ENCODE measurements at regions not wholly inside any gene's neighbourhood (a gene's known extent, or its start where the extent isn't known, plus 50 kb on each side); places are given as distances from the start of the nearest gene placed in this dataset.

DNA sequence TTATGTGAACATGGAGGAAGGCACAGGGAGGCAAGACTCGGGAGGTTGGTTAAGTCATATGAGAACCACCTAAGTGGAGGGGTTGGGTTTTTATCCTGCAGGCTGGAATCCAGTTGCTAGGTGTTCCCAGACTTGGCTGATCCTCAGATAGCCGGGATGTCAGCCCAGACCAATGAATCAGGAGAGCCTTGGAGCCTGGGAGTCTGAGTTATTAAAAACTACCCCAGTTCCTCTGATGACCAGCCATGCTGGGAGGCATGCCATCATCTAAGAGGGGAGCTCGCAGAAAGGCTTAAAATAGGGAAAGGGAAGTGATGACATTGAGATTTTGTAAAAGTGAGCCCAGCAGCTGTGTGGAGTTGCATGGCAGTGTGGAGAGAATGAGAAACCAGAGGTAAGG is 238.1 kb downstream of the ZNF248 start:
- Histone ChIP-seq H3K79me2 (ENCODE audit: insufficient read depth, low read length) (no peaks in the 10 kb centered on the region), H2AFZ (ENCODE audit: low read length) (no peak overlapping the region), H4K20me1 (ENCODE audit: insufficient read depth, low read length) (no peaks in the 10 kb centered on the region), H3K4me1 (ENCODE audit: insufficient read depth, low read length) (peaks cover 22% of the 10 kb centered on the region), H3K4me2 (ENCODE audit: low read depth, low read length) (no peak overlapping the region), H3K4me3 (replicated peaks in 1 of 3; ENCODE audit: insufficient read depth in 1 of 3, low read depth in 2 of 3, low read length in 3 of 3) (no peak overlapping the region), H3K36me3 (replicated peaks in 1 of 2; ENCODE audit: control insufficient read depth in 1 of 2, insufficient read depth in 2 of 2, low read length in 2 of 2) (no peaks in the 10 kb centered on the region), H3K9me3 (ENCODE audit: low read length) (no peaks in the 10 kb centered on the region), H3K27me3 (ENCODE audit: control insufficient read depth in 1 of 2, insufficient read depth in 2 of 2, low read length in 2 of 2) (no peaks in the 10 kb centered on the region; a peak in 1 of 5 replicates), H3K9ac (ENCODE audit: insufficient read depth, low read depth, low read length) (no peak overlapping the region), H3K27ac (ENCODE audit: extremely low read length, insufficient read depth, low read length) (no peak overlapping the region)
- in situ Hi-C loops (cut with HindIII; ENCODE audit: extremely low pct_ligation_motif_present, low pct_unique_long_range_greater_than_20kb): no loop called here
- POLR2A ChIA-PET: no interaction called here
- WGBS (ENCODE audit: low lambda C conversion rate): 2% methylated on average over 3 of the region's 3 CpGs
- no TSS peak for BruUV-seq (replicated peaks)
- intact Hi-C loops (cut with micrococcal nuclease; ENCODE audit: unreplicated experiment): no loop called here
- CTCF ChIA-PET (ENCODE audit: low intra/inter-chr PET ratio, low total read pairs): no interaction called here
- no peak for DNase-seq (ENCODE audit: low spot score)
- no peak for ATAC-seq
- no peak for FAIRE-seq
- TF ChIP-seq, protein P1, sequence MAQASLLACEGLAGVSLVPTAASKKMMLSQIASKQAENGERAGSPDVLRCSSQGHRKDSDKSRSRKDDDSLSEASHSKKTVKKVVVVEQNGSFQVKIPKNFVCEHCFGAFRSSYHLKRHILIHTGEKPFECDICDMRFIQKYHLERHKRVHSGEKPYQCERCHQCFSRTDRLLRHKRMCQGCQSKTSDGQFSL (CRISPR knock-in tag; IDR thresholded peaks at IDR 0.05): no peak
- no peak for TF ChIP-seq NFATC3 (CRISPR knock-in tag; IDR thresholded peaks at IDR 0.05)
- no peak for TF ChIP-seq ZNF24 (IDR thresholded peaks at IDR 0.05)
- no peak for TF ChIP-seq GPN1 (CRISPR knock-in tag; IDR thresholded peaks at IDR 0.05; ENCODE audit: borderline replicate concordance)
- TF ChIP-seq, protein P2, sequence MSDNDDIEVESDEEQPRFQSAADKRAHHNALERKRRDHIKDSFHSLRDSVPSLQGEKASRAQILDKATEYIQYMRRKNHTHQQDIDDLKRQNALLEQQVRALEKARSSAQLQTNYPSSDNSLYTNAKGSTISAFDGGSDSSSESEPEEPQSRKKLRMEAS (IDR thresholded peaks at IDR 0.05): no peak
- TF ChIP-seq ZNF737 (CRISPR knock-in tag; IDR thresholded peaks at IDR 0.05; ENCODE audit: borderline replicate concordance): no peak
- TF ChIP-seq, protein P3, sequence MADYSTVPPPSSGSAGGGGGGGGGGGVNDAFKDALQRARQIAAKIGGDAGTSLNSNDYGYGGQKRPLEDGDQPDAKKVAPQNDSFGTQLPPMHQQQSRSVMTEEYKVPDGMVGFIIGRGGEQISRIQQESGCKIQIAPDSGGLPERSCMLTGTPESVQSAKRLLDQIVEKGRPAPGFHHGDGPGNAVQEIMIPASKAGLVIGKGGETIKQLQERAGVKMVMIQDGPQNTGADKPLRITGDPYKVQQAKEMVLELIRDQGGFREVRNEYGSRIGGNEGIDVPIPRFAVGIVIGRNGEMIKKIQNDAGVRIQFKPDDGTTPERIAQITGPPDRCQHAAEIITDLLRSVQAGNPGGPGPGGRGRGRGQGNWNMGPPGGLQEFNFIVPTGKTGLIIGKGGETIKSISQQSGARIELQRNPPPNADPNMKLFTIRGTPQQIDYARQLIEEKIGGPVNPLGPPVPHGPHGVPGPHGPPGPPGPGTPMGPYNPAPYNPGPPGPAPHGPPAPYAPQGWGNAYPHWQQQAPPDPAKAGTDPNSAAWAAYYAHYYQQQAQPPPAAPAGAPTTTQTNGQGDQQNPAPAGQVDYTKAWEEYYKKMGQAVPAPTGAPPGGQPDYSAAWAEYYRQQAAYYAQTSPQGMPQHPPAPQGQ (CRISPR knock-in tag; IDR thresholded peaks at IDR 0.05; ENCODE audit: borderline replicate concordance): no peak
- TF ChIP-seq TSC22D2 (CRISPR knock-in tag; IDR thresholded peaks at IDR 0.05; ENCODE audit: borderline replicate concordance): no peak
- TF ChIP-seq, protein P4, sequence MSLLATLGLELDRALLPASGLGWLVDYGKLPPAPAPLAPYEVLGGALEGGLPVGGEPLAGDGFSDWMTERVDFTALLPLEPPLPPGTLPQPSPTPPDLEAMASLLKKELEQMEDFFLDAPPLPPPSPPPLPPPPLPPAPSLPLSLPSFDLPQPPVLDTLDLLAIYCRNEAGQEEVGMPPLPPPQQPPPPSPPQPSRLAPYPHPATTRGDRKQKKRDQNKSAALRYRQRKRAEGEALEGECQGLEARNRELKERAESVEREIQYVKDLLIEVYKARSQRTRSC (CRISPR knock-in tag; IDR thresholded peaks at IDR 0.05; ENCODE audit: low read depth): no peak
- TF ChIP-seq, protein P5, sequence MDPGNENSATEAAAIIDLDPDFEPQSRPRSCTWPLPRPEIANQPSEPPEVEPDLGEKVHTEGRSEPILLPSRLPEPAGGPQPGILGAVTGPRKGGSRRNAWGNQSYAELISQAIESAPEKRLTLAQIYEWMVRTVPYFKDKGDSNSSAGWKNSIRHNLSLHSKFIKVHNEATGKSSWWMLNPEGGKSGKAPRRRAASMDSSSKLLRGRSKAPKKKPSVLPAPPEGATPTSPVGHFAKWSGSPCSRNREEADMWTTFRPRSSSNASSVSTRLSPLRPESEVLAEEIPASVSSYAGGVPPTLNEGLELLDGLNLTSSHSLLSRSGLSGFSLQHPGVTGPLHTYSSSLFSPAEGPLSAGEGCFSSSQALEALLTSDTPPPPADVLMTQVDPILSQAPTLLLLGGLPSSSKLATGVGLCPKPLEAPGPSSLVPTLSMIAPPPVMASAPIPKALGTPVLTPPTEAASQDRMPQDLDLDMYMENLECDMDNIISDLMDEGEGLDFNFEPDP (CRISPR knock-in tag; conservative IDR thresholded peaks at IDR 0.05): no peak
- TF ChIP-seq, protein P6, sequence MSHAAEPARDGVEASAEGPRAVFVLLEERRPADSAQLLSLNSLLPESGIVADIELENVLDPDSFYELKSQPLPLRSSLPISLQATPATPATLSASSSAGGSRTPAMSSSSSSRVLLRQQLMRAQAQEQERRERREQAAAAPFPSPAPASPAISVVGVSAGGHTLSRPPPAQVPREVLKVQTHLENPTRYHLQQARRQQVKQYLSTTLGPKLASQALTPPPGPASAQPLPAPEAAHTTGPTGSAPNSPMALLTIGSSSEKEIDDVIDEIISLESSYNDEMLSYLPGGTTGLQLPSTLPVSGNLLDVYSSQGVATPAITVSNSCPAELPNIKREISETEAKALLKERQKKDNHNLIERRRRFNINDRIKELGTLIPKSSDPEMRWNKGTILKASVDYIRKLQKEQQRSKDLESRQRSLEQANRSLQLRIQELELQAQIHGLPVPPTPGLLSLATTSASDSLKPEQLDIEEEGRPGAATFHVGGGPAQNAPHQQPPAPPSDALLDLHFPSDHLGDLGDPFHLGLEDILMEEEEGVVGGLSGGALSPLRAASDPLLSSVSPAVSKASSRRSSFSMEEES (CRISPR knock-in tag; IDR thresholded peaks at IDR 0.05): no peak
- TF ChIP-seq, protein P7, sequence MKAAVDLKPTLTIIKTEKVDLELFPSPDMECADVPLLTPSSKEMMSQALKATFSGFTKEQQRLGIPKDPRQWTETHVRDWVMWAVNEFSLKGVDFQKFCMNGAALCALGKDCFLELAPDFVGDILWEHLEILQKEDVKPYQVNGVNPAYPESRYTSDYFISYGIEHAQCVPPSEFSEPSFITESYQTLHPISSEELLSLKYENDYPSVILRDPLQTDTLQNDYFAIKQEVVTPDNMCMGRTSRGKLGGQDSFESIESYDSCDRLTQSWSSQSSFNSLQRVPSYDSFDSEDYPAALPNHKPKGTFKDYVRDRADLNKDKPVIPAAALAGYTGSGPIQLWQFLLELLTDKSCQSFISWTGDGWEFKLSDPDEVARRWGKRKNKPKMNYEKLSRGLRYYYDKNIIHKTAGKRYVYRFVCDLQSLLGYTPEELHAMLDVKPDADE (CRISPR knock-in tag; IDR thresholded peaks at IDR 0.05): no peak
- TF ChIP-seq ZNF232 (CRISPR knock-in tag; IDR thresholded peaks at IDR 0.05; ENCODE audit: borderline replicate concordance): no peak
- TF ChIP-seq, protein P8, sequence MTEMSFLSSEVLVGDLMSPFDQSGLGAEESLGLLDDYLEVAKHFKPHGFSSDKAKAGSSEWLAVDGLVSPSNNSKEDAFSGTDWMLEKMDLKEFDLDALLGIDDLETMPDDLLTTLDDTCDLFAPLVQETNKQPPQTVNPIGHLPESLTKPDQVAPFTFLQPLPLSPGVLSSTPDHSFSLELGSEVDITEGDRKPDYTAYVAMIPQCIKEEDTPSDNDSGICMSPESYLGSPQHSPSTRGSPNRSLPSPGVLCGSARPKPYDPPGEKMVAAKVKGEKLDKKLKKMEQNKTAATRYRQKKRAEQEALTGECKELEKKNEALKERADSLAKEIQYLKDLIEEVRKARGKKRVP (CRISPR knock-in tag; IDR thresholded peaks at IDR 0.05): no peak
- TF ChIP-seq, protein P9, sequence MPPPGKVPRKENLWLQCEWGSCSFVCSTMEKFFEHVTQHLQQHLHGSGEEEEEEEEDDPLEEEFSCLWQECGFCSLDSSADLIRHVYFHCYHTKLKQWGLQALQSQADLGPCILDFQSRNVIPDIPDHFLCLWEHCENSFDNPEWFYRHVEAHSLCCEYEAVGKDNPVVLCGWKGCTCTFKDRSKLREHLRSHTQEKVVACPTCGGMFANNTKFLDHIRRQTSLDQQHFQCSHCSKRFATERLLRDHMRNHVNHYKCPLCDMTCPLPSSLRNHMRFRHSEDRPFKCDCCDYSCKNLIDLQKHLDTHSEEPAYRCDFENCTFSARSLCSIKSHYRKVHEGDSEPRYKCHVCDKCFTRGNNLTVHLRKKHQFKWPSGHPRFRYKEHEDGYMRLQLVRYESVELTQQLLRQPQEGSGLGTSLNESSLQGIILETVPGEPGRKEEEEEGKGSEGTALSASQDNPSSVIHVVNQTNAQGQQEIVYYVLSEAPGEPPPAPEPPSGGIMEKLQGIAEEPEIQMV (CRISPR knock-in tag; IDR thresholded peaks at IDR 0.05; ENCODE audit: low read depth): no peak

Measured in HepG2 (cell line).